Transverse colon (tissue), 4 donors: ENCODE measurements at regions not wholly inside any gene's neighbourhood (a gene's known extent, or its start where the extent isn't known, plus 50 kb on each side); places are given as distances from the start of the nearest gene placed in this dataset.

Experiments used
- CTCF ChIP-seq, 5 experiments: fragments of 200-600 bp in 3 of 5; fragments of 450-650 bp in 2 of 5; sonication (generic) in 3 of 5; IDR thresholded peaks; 1 replicate in 2 of 5; 2 replicates in 3 of 5; pipeline ENCODE4 v1.5.1; 2016 to 2017; ENCODE audit warnings: antibody characterized with exemption in 5 of 5, inconsistent platforms in 3 of 5, mild to moderate bottlenecking in 2 of 5, moderate library complexity in 1 of 5
- EP300 ChIP-seq: sonication (generic); formaldehyde crosslinking; IDR thresholded peaks from one replicate; pipeline ENCODE4 v1.6.1; 2017; ENCODE audit warnings: antibody characterized with exemption, low read depth
- POLR2A ChIP-seq: fragments of 450-650 bp; IDR thresholded peaks from one replicate; pipeline ENCODE4 v1.6.1; 2016; ENCODE audit warnings: antibody characterized with exemption, mild to moderate bottlenecking, moderate library complexity
- POLR2AphosphoS5 ChIP-seq, 3 donors: sonication (generic); formaldehyde crosslinking; IDR thresholded peaks; one replicate each; pipeline ENCODE4 v1.6.1; 2016; ENCODE audit warnings: antibody characterized with exemption in 3 of 3

- TF ChIP-seq CTCF (IDR thresholded peaks at IDR 0.05) (no peak), POLR2A (no peak), POLR2AphosphoS5 (IDR thresholded peaks at IDR 0.05) (no peak), EP300 (no peak)
Observed at GRCh38 chr10:131553121-131553520, 241.6 kb upstream of the TCERG1L start.
